Skeletal muscle tissue (tissue), 3 donors: ENCODE measurements at regions not wholly inside any gene's neighbourhood (a gene's known extent, or its start where the extent isn't known, plus 50 kb on each side); places are given as distances from the start of the nearest gene placed in this dataset.

Experiments used
- H3K27ac ChIP-seq: one replicate; pipeline ENCODE4 v1.7.0; 2013; ENCODE audit warnings: mild to moderate bottlenecking, low read depth, low read length, inconsistent platforms
- H3K27me3 ChIP-seq, 3 donors: one replicate each; pipeline ENCODE4 v1.7.0; 2013; ENCODE audit warnings: low read length in 3 of 3; ENCODE audit not compliant: control insufficient read depth in 3 of 3, insufficient read depth in 3 of 3
- H3K36me3 ChIP-seq, 3 donors: one replicate each; pipeline ENCODE4 v1.7.0; 2013; ENCODE audit warnings: low read length in 3 of 3; ENCODE audit not compliant: control insufficient read depth in 3 of 3, insufficient read depth in 3 of 3
- H3K4me1 ChIP-seq, 3 donors: one replicate each; pipeline ENCODE4 v1.7.0; 2013; ENCODE audit warnings: low read length in 3 of 3, mild to moderate bottlenecking in 3 of 3; ENCODE audit not compliant: control insufficient read depth in 3 of 3, insufficient read depth in 3 of 3
- H3K4me3 ChIP-seq, 3 donors: one replicate each; pipeline ENCODE4 v1.7.0; 2013; ENCODE audit warnings: low read length in 3 of 3
- H3K9ac ChIP-seq, 3 donors: one replicate each; pipeline ENCODE4 v1.7.0; 2013; ENCODE audit warnings: low read length in 3 of 3, mild to moderate bottlenecking in 3 of 3, moderate library complexity in 2 of 3, low read depth in 1 of 3
- H3K9me3 ChIP-seq, 3 donors: one replicate each; pipeline ENCODE4 v1.7.0; 2013; ENCODE audit warnings: low read length in 3 of 3; ENCODE audit not compliant: control insufficient read depth in 3 of 3
- donor health status: Osteomylitis.

GRCh38 chr13:84686458-84686857 lies 804.2 kb upstream of the SLITRK1 start:
- H3K4me1 ChIP-seq, result peaks cover 0 to 7% (median 5%) of the 10 kb centered on the region in 3 donors
- no peak overlapping the region for H3K27ac ChIP-seq
- no peak overlapping the region for H3K9ac ChIP-seq
- H3K4me3 ChIP-seq, result no peak overlapping the region
- H3K36me3 ChIP-seq, result no peaks in the 10 kb centered on the region
- H3K9me3 ChIP-seq, result no peaks in the 10 kb centered on the region
- H3K27me3 ChIP-seq, result no peaks in the 10 kb centered on the region

GRCh38 chr13:84684804-84685203 lies 802.5 kb upstream of the SLITRK1 start:
- H3K36me3 ChIP-seq, result no peaks in the 10 kb centered on the region
- peaks cover 0 to 7% (median 5%) of the 10 kb centered on the region in 3 donors for H3K4me1 ChIP-seq
- no peak overlapping the region for H3K9ac ChIP-seq
- no peak overlapping the region for H3K27ac ChIP-seq
- no peak overlapping the region for H3K4me3 ChIP-seq
- H3K27me3 ChIP-seq, result no peaks in the 10 kb centered on the region
- no peaks in the 10 kb centered on the region for H3K9me3 ChIP-seq

- no peak overlapping the region for H3K27ac ChIP-seq
- H3K36me3 ChIP-seq, result no peaks in the 10 kb centered on the region
- H3K27me3 ChIP-seq, result no peaks in the 10 kb centered on the region
- H3K4me1 ChIP-seq, result peaks cover 0 to 7% (median 5%) of the 10 kb centered on the region in 3 donors
- H3K9me3 ChIP-seq, result no peaks in the 10 kb centered on the region
- H3K4me3 ChIP-seq, result no peak overlapping the region
- H3K9ac ChIP-seq, result no peak overlapping the region
Observed at GRCh38 chr13:84684048-84684662, 801.9 kb upstream of the SLITRK1 start.

GRCh38 chr13:84683448-84683847 lies 801.2 kb upstream of the SLITRK1 start:
- H3K4me1 ChIP-seq, result peaks cover 0 to 7% (median 5%) of the 10 kb centered on the region in 3 donors
- H3K36me3 ChIP-seq, result no peaks in the 10 kb centered on the region
- no peak overlapping the region for H3K9ac ChIP-seq
- no peak overlapping the region for H3K4me3 ChIP-seq
- no peaks in the 10 kb centered on the region for H3K9me3 ChIP-seq
- no peak overlapping the region for H3K27ac ChIP-seq
- no peaks in the 10 kb centered on the region for H3K27me3 ChIP-seq

GRCh38 chr13:84677836-84678235 lies 795.6 kb upstream of the SLITRK1 start:
- no peaks in the 10 kb centered on the region for H3K27me3 ChIP-seq
- no peak overlapping the region for H3K4me3 ChIP-seq
- H3K9ac ChIP-seq, result no peak overlapping the region
- no peaks in the 10 kb centered on the region for H3K36me3 ChIP-seq
- H3K27ac ChIP-seq, result no peak overlapping the region
- H3K9me3 ChIP-seq, result no peaks in the 10 kb centered on the region
- no peaks in the 10 kb centered on the region for H3K4me1 ChIP-seq

GRCh38 chr13:84672616-84673015 lies 790.3 kb upstream of the SLITRK1 start:
- no peak overlapping the region for H3K4me3 ChIP-seq
- no peak overlapping the region for H3K27ac ChIP-seq
- no peaks in the 10 kb centered on the region for H3K9me3 ChIP-seq
- H3K4me1 ChIP-seq, result no peaks in the 10 kb centered on the region
- H3K36me3 ChIP-seq, result no peaks in the 10 kb centered on the region
- H3K27me3 ChIP-seq, result no peaks in the 10 kb centered on the region
- H3K9ac ChIP-seq, result no peak overlapping the region

GRCh38 chr13:84670245-84670644 lies 788.0 kb upstream of the SLITRK1 start:
- no peak overlapping the region for H3K9ac ChIP-seq
- H3K27ac ChIP-seq, result no peak overlapping the region
- no peaks in the 10 kb centered on the region for H3K9me3 ChIP-seq
- H3K27me3 ChIP-seq, result no peaks in the 10 kb centered on the region
- H3K36me3 ChIP-seq, result no peaks in the 10 kb centered on the region
- no peaks in the 10 kb centered on the region for H3K4me1 ChIP-seq
- no peak overlapping the region for H3K4me3 ChIP-seq

- no peak overlapping the region for H3K4me3 ChIP-seq
- H3K27ac ChIP-seq, result no peak overlapping the region
- H3K36me3 ChIP-seq, result no peaks in the 10 kb centered on the region
- no peaks in the 10 kb centered on the region for H3K4me1 ChIP-seq
- H3K9me3 ChIP-seq, result no peaks in the 10 kb centered on the region
- H3K9ac ChIP-seq, result no peak overlapping the region
- H3K27me3 ChIP-seq, result no peaks in the 10 kb centered on the region
Observed at GRCh38 chr13:84668637-84669036, 786.4 kb upstream of the SLITRK1 start.

GRCh38 chr13:84662491-84662890 lies 780.2 kb upstream of the SLITRK1 start:
- Histone ChIP-seq H3K27ac (no peak overlapping the region), H3K4me3 (no peak overlapping the region), H3K36me3 (no peaks in the 10 kb centered on the region), H3K27me3 (no peaks in the 10 kb centered on the region), H3K9me3 (no peaks in the 10 kb centered on the region), H3K4me1 (no peaks in the 10 kb centered on the region), H3K9ac (no peak overlapping the region)

GRCh38 chr13:84661718-84662117 lies 779.4 kb upstream of the SLITRK1 start:
- Histone ChIP-seq H3K27ac (no peak overlapping the region), H3K4me1 (no peaks in the 10 kb centered on the region), H3K9ac (no peak overlapping the region), H3K4me3 (no peak overlapping the region), H3K27me3 (no peaks in the 10 kb centered on the region), H3K36me3 (no peaks in the 10 kb centered on the region), H3K9me3 (no peaks in the 10 kb centered on the region)

GRCh38 chr13:84659359-84659661 lies 777.0 kb upstream of the SLITRK1 start:
- Histone ChIP-seq H3K9ac (no peak overlapping the region), H3K4me1 (no peaks in the 10 kb centered on the region), H3K4me3 (no peak overlapping the region), H3K27me3 (no peaks in the 10 kb centered on the region), H3K27ac (no peak overlapping the region), H3K36me3 (no peaks in the 10 kb centered on the region), H3K9me3 (no peaks in the 10 kb centered on the region)
